ENCODE measurements at regions not wholly inside any gene's neighbourhood (a gene's known extent, or its start where the extent isn't known, plus 50 kb on each side); places are given as distances from the start of the nearest gene placed in this dataset.

- H2BK15ac ChIP-seq (ENCODE audit: low read length), result no peak overlapping the region
- H3K9me3 ChIP-seq (replicated peaks in 1 of 2; ENCODE audit: control insufficient read depth in 2 of 2, insufficient read depth in 1 of 2, low read depth in 1 of 2, low read length in 2 of 2), result no peaks in the 10 kb centered on the region
- H2BK120ac ChIP-seq (ENCODE audit: low read depth, low read length), result no peak overlapping the region
- no peak overlapping the region for H3K4me3 ChIP-seq (ENCODE audit: low read length in 2 of 2)
- H4K8ac ChIP-seq (ENCODE audit: low read depth, low read length), result no peak overlapping the region
- no peak overlapping the region for H2AK5ac ChIP-seq (ENCODE audit: low read depth, low read length)
- no peak overlapping the region for H2BK12ac ChIP-seq (ENCODE audit: low read length)
- no peak overlapping the region for H3K18ac ChIP-seq (ENCODE audit: low read length)
- H3K36me3 ChIP-seq (replicated peaks in 1 of 2; ENCODE audit: control insufficient read depth in 2 of 2, insufficient read depth in 2 of 2, low read length in 2 of 2), result no peaks in the 10 kb centered on the region
- no peak overlapping the region for H3K9ac ChIP-seq (ENCODE audit: low read depth, low read length, poor library complexity)
- no peak overlapping the region for H3K23ac ChIP-seq (ENCODE audit: low read depth, low read length, poor library complexity)
- no peak overlapping the region for H3K27ac ChIP-seq (replicated peaks; ENCODE audit: low read length)
- H2AFZ ChIP-seq (ENCODE audit: low read length), result peak overlapping the region; percentile 56
- WGBS, 2 donors (ENCODE audit: extremely low coverage in 2 of 2, insufficient read length in 2 of 2, insufficient replicate concordance in 1 of 2), result no CpG with 5 or more reads among the region's 7 CpGs
- H3K4me2 ChIP-seq (ENCODE audit: insufficient read depth, low read length, poor library complexity, severe bottlenecking), result no peak overlapping the region
- no peak overlapping the region for H4K91ac ChIP-seq (ENCODE audit: low read depth, low read length, poor library complexity)
- no peak overlapping the region for H3K4ac ChIP-seq (ENCODE audit: low read length)
- DNase-seq (ENCODE audit: low spot score), result no peak
- no peaks in the 10 kb centered on the region for H3K27me3 ChIP-seq (ENCODE audit: control insufficient read depth in 3 of 3, insufficient read depth in 3 of 3, low read depth in 1 of 3, low read length in 3 of 3)
- H3K4me1 ChIP-seq (ENCODE audit: control insufficient read depth in 2 of 2, insufficient read depth in 1 of 2, low read depth in 1 of 2, low read length in 2 of 2), result peaks cover under 1 to 1% of the 10 kb centered on the region in 2 donors
- no peak overlapping the region for H3K14ac ChIP-seq (ENCODE audit: low read length)
- no peak overlapping the region for H2BK5ac ChIP-seq (ENCODE audit: low read length)
- no peaks in the 10 kb centered on the region for H3K79me1 ChIP-seq (ENCODE audit: low read depth, low read length)
Observed at GRCh38 chr6:134511984-134512683, 194.2 kb upstream of the SGK1 start.

DNA sequence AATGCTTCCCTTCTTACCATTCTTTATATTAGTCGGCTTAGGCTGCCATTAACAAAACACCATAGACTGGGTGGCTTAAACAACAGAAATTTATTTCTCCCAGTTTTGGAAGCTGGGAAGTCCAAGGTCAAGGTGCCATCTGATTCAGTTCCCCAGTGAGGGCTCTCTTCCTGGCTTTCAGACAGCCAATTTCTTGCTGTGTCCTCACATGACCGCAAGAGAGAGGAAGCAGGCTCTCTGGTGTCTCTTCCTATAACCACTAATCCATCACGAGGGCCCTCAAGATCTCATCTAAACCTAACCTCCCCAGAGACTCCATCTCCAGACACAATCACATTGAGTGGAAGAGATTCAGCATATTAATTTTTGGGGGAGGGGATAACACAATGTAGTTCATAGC is 193.0 kb upstream of the SGK1 start:
- no peaks in the 10 kb centered on the region for H3K27me3 ChIP-seq (ENCODE audit: control insufficient read depth in 3 of 3, insufficient read depth in 3 of 3, low read depth in 1 of 3, low read length in 3 of 3)
- H3K4me2 ChIP-seq (ENCODE audit: insufficient read depth, low read length, poor library complexity, severe bottlenecking), result no peak overlapping the region
- DNase-seq (ENCODE audit: low spot score), result no peak
- no peak overlapping the region for H3K14ac ChIP-seq (ENCODE audit: low read length)
- H2BK120ac ChIP-seq (ENCODE audit: low read depth, low read length), result no peak overlapping the region
- no peak overlapping the region for H2BK5ac ChIP-seq (ENCODE audit: low read length)
- H3K79me1 ChIP-seq (ENCODE audit: low read depth, low read length), result no peaks in the 10 kb centered on the region
- H4K91ac ChIP-seq (ENCODE audit: low read depth, low read length, poor library complexity), result no peak overlapping the region
- no peak overlapping the region for H4K8ac ChIP-seq (ENCODE audit: low read depth, low read length)
- H3K9ac ChIP-seq (ENCODE audit: low read depth, low read length, poor library complexity), result no peak overlapping the region
- H3K36me3 ChIP-seq (replicated peaks in 1 of 2; ENCODE audit: control insufficient read depth in 2 of 2, insufficient read depth in 2 of 2, low read length in 2 of 2), result no peaks in the 10 kb centered on the region
- H3K23ac ChIP-seq (ENCODE audit: low read depth, low read length, poor library complexity), result no peak overlapping the region
- H3K4ac ChIP-seq (ENCODE audit: low read length), result no peak overlapping the region
- no peak overlapping the region for H3K4me3 ChIP-seq (ENCODE audit: low read length in 2 of 2)
- no peak overlapping the region for H2AK5ac ChIP-seq (ENCODE audit: low read depth, low read length)
- H3K9me3 ChIP-seq (replicated peaks in 1 of 2; ENCODE audit: control insufficient read depth in 2 of 2, insufficient read depth in 1 of 2, low read depth in 1 of 2, low read length in 2 of 2), result no peaks in the 10 kb centered on the region
- H2BK12ac ChIP-seq (ENCODE audit: low read length), result no peak overlapping the region
- no peak overlapping the region for H3K27ac ChIP-seq (replicated peaks; ENCODE audit: low read length)
- no peak overlapping the region for H2BK15ac ChIP-seq (ENCODE audit: low read length)
- H3K18ac ChIP-seq (ENCODE audit: low read length), result no peak overlapping the region
- WGBS, 2 donors (ENCODE audit: extremely low coverage in 2 of 2, insufficient read length in 2 of 2, insufficient replicate concordance in 1 of 2), result no CpG with 5 or more reads among the region's 3 CpGs
- no peaks in the 10 kb centered on the region for H3K4me1 ChIP-seq (ENCODE audit: control insufficient read depth in 2 of 2, insufficient read depth in 1 of 2, low read depth in 1 of 2, low read length in 2 of 2)
- H2AFZ ChIP-seq (ENCODE audit: low read length), result no peak overlapping the region

- H3K4me3 ChIP-seq (ENCODE audit: low read length in 2 of 2), result no peak overlapping the region
- no peak overlapping the region for H2AFZ ChIP-seq (ENCODE audit: low read length)
- no peaks in the 10 kb centered on the region for H3K4me1 ChIP-seq (ENCODE audit: control insufficient read depth in 2 of 2, insufficient read depth in 1 of 2, low read depth in 1 of 2, low read length in 2 of 2)
- no peak overlapping the region for H4K8ac ChIP-seq (ENCODE audit: low read depth, low read length)
- no peaks in the 10 kb centered on the region for H3K9me3 ChIP-seq (replicated peaks in 1 of 2; ENCODE audit: control insufficient read depth in 2 of 2, insufficient read depth in 1 of 2, low read depth in 1 of 2, low read length in 2 of 2)
- no peak overlapping the region for H3K14ac ChIP-seq (ENCODE audit: low read length)
- H3K9ac ChIP-seq (ENCODE audit: low read depth, low read length, poor library complexity), result no peak overlapping the region
- no peak for DNase-seq (ENCODE audit: low spot score)
- H3K36me3 ChIP-seq (replicated peaks in 1 of 2; ENCODE audit: control insufficient read depth in 2 of 2, insufficient read depth in 2 of 2, low read length in 2 of 2), result no peaks in the 10 kb centered on the region
- no peak overlapping the region for H2BK5ac ChIP-seq (ENCODE audit: low read length)
- no peak overlapping the region for H3K18ac ChIP-seq (ENCODE audit: low read length)
- no peak overlapping the region for H3K4ac ChIP-seq (ENCODE audit: low read length)
- no peak overlapping the region for H3K4me2 ChIP-seq (ENCODE audit: insufficient read depth, low read length, poor library complexity, severe bottlenecking)
- no peak overlapping the region for H2BK120ac ChIP-seq (ENCODE audit: low read depth, low read length)
- H2BK15ac ChIP-seq (ENCODE audit: low read length), result no peak overlapping the region
- WGBS, 2 donors (ENCODE audit: extremely low coverage in 2 of 2, insufficient read length in 2 of 2, insufficient replicate concordance in 1 of 2), result no CpG with 5 or more reads among the region's 4 CpGs
- H2BK12ac ChIP-seq (ENCODE audit: low read length), result no peak overlapping the region
- no peak overlapping the region for H3K23ac ChIP-seq (ENCODE audit: low read depth, low read length, poor library complexity)
- H2AK5ac ChIP-seq (ENCODE audit: low read depth, low read length), result no peak overlapping the region
- no peaks in the 10 kb centered on the region for H3K27me3 ChIP-seq (ENCODE audit: control insufficient read depth in 3 of 3, insufficient read depth in 3 of 3, low read depth in 1 of 3, low read length in 3 of 3)
- no peak overlapping the region for H3K27ac ChIP-seq (replicated peaks; ENCODE audit: low read length)
- no peak overlapping the region for H4K91ac ChIP-seq (ENCODE audit: low read depth, low read length, poor library complexity)
- H3K79me1 ChIP-seq (ENCODE audit: low read depth, low read length), result no peaks in the 10 kb centered on the region
Observed at GRCh38 chr6:134510142-134510541, 192.2 kb upstream of the SGK1 start.

DNA sequence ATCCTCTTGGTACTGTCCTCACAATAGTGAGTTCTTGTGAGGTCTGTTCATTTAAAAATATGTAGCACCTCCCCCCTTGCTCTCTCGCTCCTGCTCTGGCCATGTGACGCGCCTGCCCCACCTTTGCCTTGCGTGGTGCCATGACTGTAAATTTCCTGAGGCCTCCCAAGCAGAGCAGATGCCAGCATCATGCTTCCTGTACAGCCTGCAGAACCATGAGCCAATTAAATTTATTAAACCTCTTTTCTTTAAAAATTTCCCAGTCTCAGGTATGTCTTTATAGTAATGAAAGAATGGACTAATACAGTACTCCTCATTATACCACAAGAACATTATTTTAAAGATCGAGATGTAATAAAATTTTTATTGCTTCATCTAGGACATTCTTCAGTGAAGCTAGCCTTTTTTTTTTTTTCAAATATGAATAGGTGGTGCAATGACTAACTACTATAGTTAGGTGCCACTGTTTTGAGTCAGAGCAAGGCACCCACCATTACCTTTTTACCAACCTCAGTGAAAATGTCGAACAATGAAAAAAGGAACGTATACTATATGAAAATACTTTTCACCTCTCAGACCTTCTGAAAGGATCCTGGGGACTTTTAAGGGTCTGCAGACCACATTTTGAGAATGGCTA is 191.1 kb upstream of the SGK1 start:
- Histone ChIP-seq H2BK12ac (ENCODE audit: low read length) (no peak overlapping the region), H2BK15ac (ENCODE audit: low read length) (no peak overlapping the region), H2AK5ac (ENCODE audit: low read depth, low read length) (no peak overlapping the region), H2BK5ac (ENCODE audit: low read length) (no peak overlapping the region), H3K4me2 (ENCODE audit: insufficient read depth, low read length, poor library complexity, severe bottlenecking) (no peak overlapping the region), H2BK120ac (ENCODE audit: low read depth, low read length) (no peak overlapping the region), H3K18ac (ENCODE audit: low read length) (no peak overlapping the region), H3K4me3 (ENCODE audit: low read length in 2 of 2) (no peak overlapping the region), H3K79me1 (ENCODE audit: low read depth, low read length) (no peaks in the 10 kb centered on the region), H4K91ac (ENCODE audit: low read depth, low read length, poor library complexity) (no peak overlapping the region), H4K8ac (ENCODE audit: low read depth, low read length) (no peak overlapping the region), H3K14ac (ENCODE audit: low read length) (no peak overlapping the region), H3K27ac (replicated peaks; ENCODE audit: low read length) (no peak overlapping the region), H3K9me3 (replicated peaks in 1 of 2; ENCODE audit: control insufficient read depth in 2 of 2, insufficient read depth in 1 of 2, low read depth in 1 of 2, low read length in 2 of 2) (no peaks in the 10 kb centered on the region), H3K36me3 (replicated peaks in 1 of 2; ENCODE audit: control insufficient read depth in 2 of 2, insufficient read depth in 2 of 2, low read length in 2 of 2) (no peaks in the 10 kb centered on the region), H3K27me3 (ENCODE audit: control insufficient read depth in 3 of 3, insufficient read depth in 3 of 3, low read depth in 1 of 3, low read length in 3 of 3) (no peaks in the 10 kb centered on the region), H3K23ac (ENCODE audit: low read depth, low read length, poor library complexity) (no peak overlapping the region), H3K9ac (ENCODE audit: low read depth, low read length, poor library complexity) (no peak overlapping the region), H3K4me1 (ENCODE audit: control insufficient read depth in 2 of 2, insufficient read depth in 1 of 2, low read depth in 1 of 2, low read length in 2 of 2) (no peaks in the 10 kb centered on the region), H2AFZ (ENCODE audit: low read length) (no peak overlapping the region), H3K4ac (ENCODE audit: low read length) (no peak overlapping the region)
- no peak for DNase-seq (ENCODE audit: low spot score)
- no CpG with 5 or more reads among the region's 7 CpGs for WGBS, 2 donors (ENCODE audit: extremely low coverage in 2 of 2, insufficient read length in 2 of 2, insufficient replicate concordance in 1 of 2)

Data from neuronal stem cell (in vitro differentiated cells).